Loucy (cell line): ENCODE measurements at regions not wholly inside any gene's neighbourhood (a gene's known extent, or its start where the extent isn't known, plus 50 kb on each side); places are given as distances from the start of the nearest gene placed in this dataset.

Experiments
- EZH2phosphoT487 ChIP-seq: fragments of 200-600 bp; IDR thresholded peaks from 2 replicates; pipeline ENCODE4 v1.6.1; 2018; ENCODE audit warnings: antibody characterized with exemption, mild to moderate bottlenecking, moderate library complexity, borderline replicate concordance
- TF ChIP-seq, protein P1 (sequence below): fragments of 200-600 bp; sonication (generic); conservative IDR thresholded peaks from 2 replicates; pipeline ENCODE4 v1.5.1; 2014; ENCODE audit warnings: mild to moderate bottlenecking, antibody characterized with exemption, low read length

GRCh38 chr14:34030864-34031263 is 80.0 kb upstream of the EGLN3 start:
- TF ChIP-seq, protein P1, sequence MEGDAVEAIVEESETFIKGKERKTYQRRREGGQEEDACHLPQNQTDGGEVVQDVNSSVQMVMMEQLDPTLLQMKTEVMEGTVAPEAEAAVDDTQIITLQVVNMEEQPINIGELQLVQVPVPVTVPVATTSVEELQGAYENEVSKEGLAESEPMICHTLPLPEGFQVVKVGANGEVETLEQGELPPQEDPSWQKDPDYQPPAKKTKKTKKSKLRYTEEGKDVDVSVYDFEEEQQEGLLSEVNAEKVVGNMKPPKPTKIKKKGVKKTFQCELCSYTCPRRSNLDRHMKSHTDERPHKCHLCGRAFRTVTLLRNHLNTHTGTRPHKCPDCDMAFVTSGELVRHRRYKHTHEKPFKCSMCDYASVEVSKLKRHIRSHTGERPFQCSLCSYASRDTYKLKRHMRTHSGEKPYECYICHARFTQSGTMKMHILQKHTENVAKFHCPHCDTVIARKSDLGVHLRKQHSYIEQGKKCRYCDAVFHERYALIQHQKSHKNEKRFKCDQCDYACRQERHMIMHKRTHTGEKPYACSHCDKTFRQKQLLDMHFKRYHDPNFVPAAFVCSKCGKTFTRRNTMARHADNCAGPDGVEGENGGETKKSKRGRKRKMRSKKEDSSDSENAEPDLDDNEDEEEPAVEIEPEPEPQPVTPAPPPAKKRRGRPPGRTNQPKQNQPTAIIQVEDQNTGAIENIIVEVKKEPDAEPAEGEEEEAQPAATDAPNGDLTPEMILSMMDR, result no peak
- TF ChIP-seq EZH2phosphoT487, result no peak
